Stomach smooth muscle (tissue), 2 donors: ENCODE measurements at regions not wholly inside any gene's neighbourhood (a gene's known extent, or its start where the extent isn't known, plus 50 kb on each side); places are given as distances from the start of the nearest gene placed in this dataset.

Experiments used
- H3K27ac ChIP-seq: one replicate; pipeline ENCODE4 v1.7.0; 2013; ENCODE audit warnings: mild to moderate bottlenecking, low read length, inconsistent platforms
- H3K27me3 ChIP-seq, 2 donors: one replicate each; pipeline ENCODE4 v1.7.0; 2013; ENCODE audit warnings: low read length in 2 of 2; ENCODE audit not compliant: insufficient read depth in 2 of 2, control insufficient read depth in 1 of 2
- H3K36me3 ChIP-seq, 2 donors: one replicate each; pipeline ENCODE4 v1.7.0; 2013; ENCODE audit warnings: low read length in 2 of 2; ENCODE audit not compliant: control insufficient read depth in 2 of 2, insufficient read depth in 2 of 2
- H3K4me1 ChIP-seq: one replicate; pipeline ENCODE4 v1.7.0; 2013; ENCODE audit warnings: low read length; ENCODE audit not compliant: control insufficient read depth, insufficient read depth
- H3K4me3 ChIP-seq, 2 donors: one replicate each; pipeline ENCODE4 v1.7.0; 2013; ENCODE audit warnings: low read length in 2 of 2
- H3K9ac ChIP-seq, 2 donors: one replicate each; pipeline ENCODE4 v1.7.0; 2013; ENCODE audit warnings: low read length in 2 of 2, mild to moderate bottlenecking in 1 of 2
- H3K9me3 ChIP-seq, 2 donors: one replicate each; pipeline ENCODE4 v1.7.0; 2013; ENCODE audit warnings: low read length in 2 of 2; ENCODE audit not compliant: control insufficient read depth in 2 of 2
- donor health status: healthy.
- donor health status: Pancreatic carcinoma.

GRCh38 chr13:111476197-111476596 is 155.8 kb downstream of the TEX29 start:
- H3K9me3 ChIP-seq: no peaks in the 10 kb centered on the region
- H3K36me3 ChIP-seq: no peaks in the 10 kb centered on the region
- no peak overlapping the region for H3K27ac ChIP-seq
- H3K27me3 ChIP-seq: peaks cover 0 to 2% of the 10 kb centered on the region in 2 donors
- H3K9ac ChIP-seq: no peak overlapping the region
- no peaks in the 10 kb centered on the region for H3K4me1 ChIP-seq
- no peak overlapping the region for H3K4me3 ChIP-seq

GRCh38 chr13:111479412-111479811 is 159.0 kb downstream of the TEX29 start:
- no peaks in the 10 kb centered on the region for H3K9me3 ChIP-seq
- no peak overlapping the region for H3K27ac ChIP-seq
- no peak overlapping the region for H3K4me3 ChIP-seq
- no peaks in the 10 kb centered on the region for H3K4me1 ChIP-seq
- peaks cover 2 to 5% of the 10 kb centered on the region in 2 donors for H3K27me3 ChIP-seq
- H3K36me3 ChIP-seq: no peaks in the 10 kb centered on the region
- no peak overlapping the region for H3K9ac ChIP-seq

GRCh38 chr13:111480503-111480902 is 160.1 kb downstream of the TEX29 start:
- Histone ChIP-seq H3K36me3 (no peaks in the 10 kb centered on the region), H3K4me1 (no peaks in the 10 kb centered on the region), H3K27me3 (peaks cover 0 to 5% of the 10 kb centered on the region in 2 donors), H3K4me3 (no peak overlapping the region), H3K27ac (no peak overlapping the region), H3K9me3 (peaks cover 0 to 3% of the 10 kb centered on the region in 2 donors), H3K9ac (no peak overlapping the region)

GRCh38 chr13:111480976-111481375 is 160.5 kb downstream of the TEX29 start:
- Histone ChIP-seq H3K4me1 (no peaks in the 10 kb centered on the region), H3K9me3 (peaks cover 0 to 6% of the 10 kb centered on the region in 2 donors), H3K27me3 (peaks cover 0 to 5% of the 10 kb centered on the region in 2 donors), H3K36me3 (no peaks in the 10 kb centered on the region), H3K4me3 (no peak overlapping the region), H3K27ac (no peak overlapping the region), H3K9ac (no peak overlapping the region)

GRCh38 chr13:111482126-111482525 is 161.7 kb downstream of the TEX29 start:
- no peak overlapping the region for H3K9ac ChIP-seq
- H3K27ac ChIP-seq: no peak overlapping the region
- H3K4me1 ChIP-seq: no peaks in the 10 kb centered on the region
- H3K9me3 ChIP-seq: peaks cover under 1 to 16% of the 10 kb centered on the region in 2 donors
- H3K36me3 ChIP-seq: no peaks in the 10 kb centered on the region
- H3K27me3 ChIP-seq: peaks cover 0 to 5% of the 10 kb centered on the region in 2 donors
- no peak overlapping the region for H3K4me3 ChIP-seq

GRCh38 chr13:111482806-111483620 is 162.6 kb downstream of the TEX29 start:
- Histone ChIP-seq H3K27ac (no peak overlapping the region), H3K9ac (no peak overlapping the region), H3K4me3 (no peak overlapping the region), H3K36me3 (no peaks in the 10 kb centered on the region), H3K4me1 (no peaks in the 10 kb centered on the region), H3K9me3 (peaks cover 3 to 23% of the 10 kb centered on the region in 2 donors), H3K27me3 (peaks cover 0 to 5% of the 10 kb centered on the region in 2 donors)

- Histone ChIP-seq H3K9ac (no peak overlapping the region), H3K9me3 (peaks cover 3 to 28% of the 10 kb centered on the region in 2 donors), H3K27me3 (peaks cover 0 to 5% of the 10 kb centered on the region in 2 donors), H3K36me3 (no peaks in the 10 kb centered on the region), H3K27ac (no peak overlapping the region), H3K4me3 (no peak overlapping the region), H3K4me1 (no peaks in the 10 kb centered on the region)
Observed at GRCh38 chr13:111483621-111483987, 163.2 kb downstream of the TEX29 start.

- Histone ChIP-seq H3K36me3 (no peaks in the 10 kb centered on the region), H3K4me3 (no peak overlapping the region), H3K9me3 (peaks cover 3 to 32% of the 10 kb centered on the region in 2 donors), H3K27me3 (peaks cover 0 to 5% of the 10 kb centered on the region in 2 donors), H3K9ac (no peak overlapping the region), H3K27ac (no peak overlapping the region), H3K4me1 (no peaks in the 10 kb centered on the region)
Observed at GRCh38 chr13:111484141-111484925, 163.9 kb downstream of the TEX29 start.

GRCh38 chr13:111484959-111485358 is 164.5 kb downstream of the TEX29 start:
- Histone ChIP-seq H3K4me3 (no peak overlapping the region), H3K9ac (no peak overlapping the region), H3K9me3 (peaks cover 3 to 32% of the 10 kb centered on the region in 2 donors), H3K27me3 (peaks cover 0 to 5% of the 10 kb centered on the region in 2 donors), H3K4me1 (no peaks in the 10 kb centered on the region), H3K36me3 (no peaks in the 10 kb centered on the region), H3K27ac (no peak overlapping the region)

GRCh38 chr13:111485491-111486250 is 165.2 kb downstream of the TEX29 start:
- Histone ChIP-seq H3K27ac (no peak overlapping the region), H3K9ac (no peak overlapping the region), H3K27me3 (peaks cover 0 to 5% of the 10 kb centered on the region in 2 donors), H3K4me1 (no peaks in the 10 kb centered on the region), H3K4me3 (no peak overlapping the region), H3K9me3 (peaks cover 3 to 32% of the 10 kb centered on the region in 2 donors), H3K36me3 (no peaks in the 10 kb centered on the region)
